Activated naive CD4-positive, alpha-beta T cell treated with anti-CD3 and anti-CD28 coated beads, Interleukin-2, amount 50 U/mL, for 72 hours (primary cell): ENCODE measurements at regions not wholly inside any gene's neighbourhood (a gene's known extent, or its start where the extent isn't known, plus 50 kb on each side); places are given as distances from the start of the nearest gene placed in this dataset.

Experiments
- ATAC-seq, 2 donors: fragments of 150-1000 bp; cut with Tn5 transposase; 2 replicates each; pipeline ENCODE4 v1.10.0; 2021; ENCODE audit warnings: mild to moderate bottlenecking in 2 of 2, moderate library complexity in 2 of 2
- DNase-seq, 2 donors: peaks; one replicate each; pipeline ENCODE4 v3.0.0; 2021 to 2022; ENCODE audit warnings: low spot score in 2 of 2
- H3K27ac Mint-ChIP-seq, 2 donors: one replicate each; pipeline ENCODE4 v1.8.0; 2022; ENCODE audit warnings: mild to moderate bottlenecking in 2 of 2, mixed read lengths in 2 of 2
- H3K36me3 Mint-ChIP-seq, 2 donors: one replicate each; pipeline ENCODE4 v1.8.0; 2022; ENCODE audit warnings: mixed read lengths in 2 of 2
- H3K9me3 Mint-ChIP-seq, 2 donors: one replicate each; pipeline ENCODE4 v1.8.0; 2022; ENCODE audit warnings: mixed read lengths in 2 of 2

- no peaks in the 10 kb centered on the region for H3K36me3 Mint-ChIP-seq
- no peak for ATAC-seq
- H3K9me3 Mint-ChIP-seq: no peaks in the 10 kb centered on the region
- DNase-seq: no peak
- no peak overlapping the region for H3K27ac Mint-ChIP-seq
These were observed 53.1 kb upstream of the ARNT2 start for GRCh38 chr15:80350941-80351610.
